Right forelimb (tissue), 1 donor: ENCODE measurements at regions not wholly inside any gene's neighbourhood (a gene's known extent, or its start where the extent isn't known, plus 50 kb on each side); places are given as distances from the start of the nearest gene placed in this dataset.
A peak's percentile ranks its signal among the peaks of the same experiment; 100 is the strongest.

Experiments used
- DNase-seq: peaks from one replicate; pipeline ENCODE4 v3.0.0-alpha.2; 2018

GRCh38 chr1:109824349-109825115, 60.8 kb upstream of the EPS8L3 start:
- no peak for DNase-seq

GRCh38 chr1:109823543-109824348, 60.0 kb upstream of the EPS8L3 start:
- DNase-seq = no peak

GRCh38 chr1:109822749-109823542, 59.2 kb upstream of the EPS8L3 start:
- DNase-seq = no peak

- no peak for DNase-seq
Measured at GRCh38 chr1:109821831-109822745, 58.4 kb upstream of the EPS8L3 start.

- peak; percentile 61 for DNase-seq
Measured at GRCh38 chr1:109821221-109821669, 57.5 kb upstream of the EPS8L3 start.

GRCh38 chr1:109819906-109820305, 56.2 kb upstream of the EPS8L3 start:
- DNase-seq = no peak

- no peak for DNase-seq
Measured at GRCh38 chr1:109818988-109819764, 55.5 kb upstream of the EPS8L3 start.

- DNase-seq = no peak
Measured at GRCh38 chr1:109818271-109818987, 54.7 kb upstream of the EPS8L3 start.

GRCh38 chr1:109817881-109818270, 54.2 kb upstream of the EPS8L3 start:
- no peak for DNase-seq

- no peak for DNase-seq
Measured at GRCh38 chr1:109816975-109817535, 53.3 kb upstream of the EPS8L3 start.

- DNase-seq = no peak
Measured at GRCh38 chr1:109816175-109816811, 52.6 kb upstream of the EPS8L3 start.

GRCh38 chr1:109815809-109816174, 52.1 kb upstream of the EPS8L3 start:
- no peak for DNase-seq

- DNase-seq = no peak
Measured at GRCh38 chr1:109814993-109815786, 51.5 kb upstream of the EPS8L3 start.

- DNase-seq = no peak
Measured at GRCh38 chr1:109814223-109814622, 50.5 kb upstream of the EPS8L3 start.
